ENCODE measurements at regions not wholly inside any gene's neighbourhood (a gene's known extent, or its start where the extent isn't known, plus 50 kb on each side); places are given as distances from the start of the nearest gene placed in this dataset.
"Not testable (repeated sequence)": the region's sequence is repeated elsewhere in the genome, so short reads cannot be mapped to it uniquely, and the experiment has no call there.

- no peak overlapping the region for H3K4me3 ChIP-seq (ENCODE audit: insufficient read depth, low read depth, low read length, poor library complexity, severe bottlenecking)
- no peak for DNase-seq
- H3K4me1 ChIP-seq (ENCODE audit: control insufficient read depth, insufficient read depth, low read length, poor library complexity, severe bottlenecking), result no peaks in the 10 kb centered on the region
- no peaks in the 10 kb centered on the region for H3K27me3 ChIP-seq (replicated peaks; ENCODE audit: control insufficient read depth, insufficient read depth, low read length, poor library complexity, severe bottlenecking)
- H3K9me3 ChIP-seq (ENCODE audit: control insufficient read depth, low read length), result no peaks in the 10 kb centered on the region
- no peak overlapping the region for H3K27ac ChIP-seq (ENCODE audit: insufficient read depth, low read length, poor library complexity, severe bottlenecking)
- no peaks in the 10 kb centered on the region for H3K36me3 ChIP-seq (ENCODE audit: control insufficient read depth, insufficient read depth, low read length)
These were observed 252.6 kb upstream of the LINC00305 start for GRCh38 chr18:64401268-64402060.

DNA sequence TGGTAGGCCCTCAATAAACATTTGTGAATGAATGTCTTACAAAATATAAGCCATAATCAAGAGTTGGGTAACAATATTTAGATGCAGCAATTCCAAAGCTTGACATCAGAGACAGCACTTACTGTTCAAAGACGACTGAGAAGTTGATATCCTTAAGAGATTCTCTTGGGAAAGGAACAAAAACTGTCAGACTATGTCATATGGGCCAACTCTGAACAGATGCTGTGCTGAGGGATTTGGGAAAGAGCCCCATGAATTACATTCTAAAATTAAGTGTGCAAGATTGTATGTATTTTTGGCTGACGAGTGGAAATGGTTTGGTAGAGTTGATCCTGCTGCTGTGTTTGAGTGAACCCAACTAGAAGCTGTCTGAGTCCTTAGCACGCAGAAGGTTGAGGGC is 250.7 kb upstream of the LINC00305 start:
- Histone ChIP-seq H3K36me3 (ENCODE audit: control insufficient read depth, insufficient read depth, low read length) (no peaks in the 10 kb centered on the region), H3K4me3 (ENCODE audit: insufficient read depth, low read depth, low read length, poor library complexity, severe bottlenecking) (no peak overlapping the region), H3K9me3 (ENCODE audit: control insufficient read depth, low read length) (no peaks in the 10 kb centered on the region), H3K4me1 (ENCODE audit: control insufficient read depth, insufficient read depth, low read length, poor library complexity, severe bottlenecking) (no peaks in the 10 kb centered on the region), H3K27ac (ENCODE audit: insufficient read depth, low read length, poor library complexity, severe bottlenecking) (no peak overlapping the region), H3K27me3 (replicated peaks; ENCODE audit: control insufficient read depth, insufficient read depth, low read length, poor library complexity, severe bottlenecking) (no peaks in the 10 kb centered on the region)
- DNase-seq, result no peak

- Histone ChIP-seq H3K4me3 (ENCODE audit: insufficient read depth, low read depth, low read length, poor library complexity, severe bottlenecking) (no peak overlapping the region), H3K27me3 (replicated peaks; ENCODE audit: control insufficient read depth, insufficient read depth, low read length, poor library complexity, severe bottlenecking) (no peaks in the 10 kb centered on the region), H3K9me3 (ENCODE audit: control insufficient read depth, low read length) (no peaks in the 10 kb centered on the region), H3K4me1 (ENCODE audit: control insufficient read depth, insufficient read depth, low read length, poor library complexity, severe bottlenecking) (no peaks in the 10 kb centered on the region), H3K27ac (ENCODE audit: insufficient read depth, low read length, poor library complexity, severe bottlenecking) (no peak overlapping the region), H3K36me3 (ENCODE audit: control insufficient read depth, insufficient read depth, low read length) (no peaks in the 10 kb centered on the region)
- DNase-seq, result no peak
These were observed 249.4 kb upstream of the LINC00305 start for GRCh38 chr18:64398320-64398719.

GRCh38 chr18:64392202-64392601 is 243.3 kb upstream of the LINC00305 start:
- Histone ChIP-seq H3K4me3 (ENCODE audit: insufficient read depth, low read depth, low read length, poor library complexity, severe bottlenecking) (no peak overlapping the region), H3K9me3 (ENCODE audit: control insufficient read depth, low read length) (no peaks in the 10 kb centered on the region), H3K27ac (ENCODE audit: insufficient read depth, low read length, poor library complexity, severe bottlenecking) (no peak overlapping the region), H3K27me3 (replicated peaks; ENCODE audit: control insufficient read depth, insufficient read depth, low read length, poor library complexity, severe bottlenecking) (no peaks in the 10 kb centered on the region), H3K36me3 (ENCODE audit: control insufficient read depth, insufficient read depth, low read length) (no peaks in the 10 kb centered on the region), H3K4me1 (ENCODE audit: control insufficient read depth, insufficient read depth, low read length, poor library complexity, severe bottlenecking) (no peaks in the 10 kb centered on the region)
- no peak for DNase-seq

GRCh38 chr18:64384101-64384500 is 235.2 kb upstream of the LINC00305 start:
- Histone ChIP-seq H3K4me1 (ENCODE audit: control insufficient read depth, insufficient read depth, low read length, poor library complexity, severe bottlenecking) (no peaks in the 10 kb centered on the region), H3K4me3 (ENCODE audit: insufficient read depth, low read depth, low read length, poor library complexity, severe bottlenecking) (no peak overlapping the region), H3K27me3 (replicated peaks; ENCODE audit: control insufficient read depth, insufficient read depth, low read length, poor library complexity, severe bottlenecking) (no peaks in the 10 kb centered on the region), H3K27ac (ENCODE audit: insufficient read depth, low read length, poor library complexity, severe bottlenecking) (no peak overlapping the region), H3K36me3 (ENCODE audit: control insufficient read depth, insufficient read depth, low read length) (no peaks in the 10 kb centered on the region), H3K9me3 (ENCODE audit: control insufficient read depth, low read length) (no peaks in the 10 kb centered on the region)
- no peak for DNase-seq

- DNase-seq, result no peak
- Histone ChIP-seq H3K4me3 (ENCODE audit: insufficient read depth, low read depth, low read length, poor library complexity, severe bottlenecking) (no peak overlapping the region), H3K27me3 (replicated peaks; ENCODE audit: control insufficient read depth, insufficient read depth, low read length, poor library complexity, severe bottlenecking) (no peaks in the 10 kb centered on the region), H3K4me1 (ENCODE audit: control insufficient read depth, insufficient read depth, low read length, poor library complexity, severe bottlenecking) (no peaks in the 10 kb centered on the region), H3K36me3 (ENCODE audit: control insufficient read depth, insufficient read depth, low read length) (no peaks in the 10 kb centered on the region), H3K9me3 (ENCODE audit: control insufficient read depth, low read length) (no peaks in the 10 kb centered on the region), H3K27ac (ENCODE audit: insufficient read depth, low read length, poor library complexity, severe bottlenecking) (no peak overlapping the region)
These were observed 231.2 kb upstream of the LINC00305 start for GRCh38 chr18:64380117-64380516.

DNA sequence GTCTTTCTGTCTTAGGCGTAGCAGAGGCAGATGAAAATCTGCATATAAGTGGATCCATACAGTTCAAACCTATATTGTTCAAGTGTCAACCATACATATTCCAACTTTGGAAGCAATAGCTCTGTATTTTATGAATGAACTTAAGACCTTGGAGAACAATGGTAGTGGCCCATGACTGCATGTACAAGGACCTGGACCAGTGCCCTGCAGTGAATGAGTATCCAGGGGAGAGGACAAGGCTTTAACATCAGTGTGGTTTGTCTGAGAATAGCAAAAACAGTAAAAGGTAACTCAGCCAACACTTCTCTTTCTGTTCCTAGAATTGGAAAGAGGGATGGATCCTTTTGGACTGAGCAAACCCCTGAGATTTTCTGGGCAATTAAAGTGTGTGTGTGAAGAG is 230.8 kb upstream of the LINC00305 start:
- Histone ChIP-seq H3K27me3 (replicated peaks; ENCODE audit: control insufficient read depth, insufficient read depth, low read length, poor library complexity, severe bottlenecking) (no peaks in the 10 kb centered on the region), H3K27ac (ENCODE audit: insufficient read depth, low read length, poor library complexity, severe bottlenecking) (no peak overlapping the region), H3K36me3 (ENCODE audit: control insufficient read depth, insufficient read depth, low read length) (no peaks in the 10 kb centered on the region), H3K9me3 (ENCODE audit: control insufficient read depth, low read length) (no peaks in the 10 kb centered on the region), H3K4me3 (ENCODE audit: insufficient read depth, low read depth, low read length, poor library complexity, severe bottlenecking) (no peak overlapping the region), H3K4me1 (ENCODE audit: control insufficient read depth, insufficient read depth, low read length, poor library complexity, severe bottlenecking) (no peaks in the 10 kb centered on the region)
- DNase-seq, result no peak

DNA sequence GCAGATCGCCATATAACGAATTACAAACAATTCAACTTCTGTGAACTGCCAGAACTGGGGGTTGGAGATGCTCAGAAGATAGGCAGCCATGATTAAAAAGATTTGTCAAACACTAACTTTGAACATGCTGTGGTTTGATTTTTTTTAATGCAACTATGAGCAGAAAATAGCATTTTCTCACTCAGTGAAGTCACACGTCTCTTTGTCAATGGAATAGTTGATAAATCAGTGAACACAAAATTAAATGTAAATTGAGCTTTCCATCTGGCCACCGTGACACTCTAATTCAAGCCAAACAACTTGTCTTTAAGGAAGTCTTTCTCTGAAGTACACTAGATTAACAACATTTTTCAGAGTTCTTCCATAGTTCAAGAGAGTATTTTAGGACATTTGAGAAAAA is 228.6 kb upstream of the LINC00305 start:
- no peaks in the 10 kb centered on the region for H3K36me3 ChIP-seq (ENCODE audit: control insufficient read depth, insufficient read depth, low read length)
- H3K27ac ChIP-seq (ENCODE audit: insufficient read depth, low read length, poor library complexity, severe bottlenecking), result no peak overlapping the region
- H3K4me3 ChIP-seq (ENCODE audit: insufficient read depth, low read depth, low read length, poor library complexity, severe bottlenecking), result no peak overlapping the region
- no peaks in the 10 kb centered on the region for H3K27me3 ChIP-seq (replicated peaks; ENCODE audit: control insufficient read depth, insufficient read depth, low read length, poor library complexity, severe bottlenecking)
- no peaks in the 10 kb centered on the region for H3K9me3 ChIP-seq (ENCODE audit: control insufficient read depth, low read length)
- no peak for DNase-seq
- no peaks in the 10 kb centered on the region for H3K4me1 ChIP-seq (ENCODE audit: control insufficient read depth, insufficient read depth, low read length, poor library complexity, severe bottlenecking)

DNA sequence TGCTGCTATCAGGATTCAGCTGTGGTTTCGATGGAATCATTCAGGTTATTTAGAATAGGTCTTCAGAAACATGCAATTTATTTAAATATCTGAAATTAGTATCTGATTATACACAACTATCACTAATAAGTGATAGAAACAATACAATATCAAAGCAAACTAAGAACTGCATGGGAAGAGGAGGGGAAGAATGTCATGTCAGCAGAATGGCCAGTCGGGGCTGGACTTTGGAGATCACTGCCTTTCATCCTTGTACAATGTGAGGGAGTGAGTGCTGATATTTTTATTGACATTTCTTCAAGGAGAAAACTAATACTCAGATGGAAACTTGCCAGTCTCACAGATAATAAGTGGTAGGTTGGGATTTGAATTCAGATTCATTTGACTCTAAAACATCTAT is 224.0 kb upstream of the LINC00305 start:
- H3K4me3 ChIP-seq (ENCODE audit: insufficient read depth, low read depth, low read length, poor library complexity, severe bottlenecking), result no peak overlapping the region
- H3K27ac ChIP-seq (ENCODE audit: insufficient read depth, low read length, poor library complexity, severe bottlenecking), result no peak overlapping the region
- H3K36me3 ChIP-seq (ENCODE audit: control insufficient read depth, insufficient read depth, low read length), result no peaks in the 10 kb centered on the region
- no peaks in the 10 kb centered on the region for H3K27me3 ChIP-seq (replicated peaks; ENCODE audit: control insufficient read depth, insufficient read depth, low read length, poor library complexity, severe bottlenecking)
- H3K4me1 ChIP-seq (ENCODE audit: control insufficient read depth, insufficient read depth, low read length, poor library complexity, severe bottlenecking), result no peaks in the 10 kb centered on the region
- DNase-seq, result no peak
- no peaks in the 10 kb centered on the region for H3K9me3 ChIP-seq (ENCODE audit: control insufficient read depth, low read length)

- not testable (repeated sequence) for H3K27ac ChIP-seq (ENCODE audit: insufficient read depth, low read length, poor library complexity, severe bottlenecking); DNase-seq; H3K4me3 ChIP-seq (ENCODE audit: insufficient read depth, low read depth, low read length, poor library complexity, severe bottlenecking); H3K36me3 ChIP-seq (ENCODE audit: control insufficient read depth, insufficient read depth, low read length); H3K9me3 ChIP-seq (ENCODE audit: control insufficient read depth, low read length); H3K27me3 ChIP-seq (replicated peaks; ENCODE audit: control insufficient read depth, insufficient read depth, low read length, poor library complexity, severe bottlenecking); H3K4me1 ChIP-seq (ENCODE audit: control insufficient read depth, insufficient read depth, low read length, poor library complexity, severe bottlenecking)
These were observed 221.0 kb upstream of the LINC00305 start for GRCh38 chr18:64369830-64370440.
